GM18507 (cell line): ENCODE measurements at regions not wholly inside any gene's neighbourhood (a gene's known extent, or its start where the extent isn't known, plus 50 kb on each side); places are given as distances from the start of the nearest gene placed in this dataset.

Source experiments
- DNase-seq: peaks from one replicate; pipeline ENCODE4 v3.0.0; 2011; ENCODE audit warnings: low read depth; ENCODE audit not compliant: insufficient read length; ENCODE audit errors: extremely low spot score
- FAIRE-seq: peaks from 2 replicates; lab custom pipeline; 2011; peaks lifted over from hg19 to GRCh38; lab: Jason Lieb, UNC

GRCh38 chrX:14228611-14229010 is 198.9 kb upstream of the GEMIN8 start:
- FAIRE-seq (no peak), DNase-seq (no peak)

GRCh38 chrX:14220386-14220944 is 190.8 kb upstream of the GEMIN8 start:
- FAIRE-seq (no peak), DNase-seq (no peak)

- FAIRE-seq (no peak), DNase-seq (no peak)
These were observed 179.3 kb upstream of the GEMIN8 start for GRCh38 chrX:14209034-14209433.

- DNase-seq (no peak), FAIRE-seq (no peak)
These were observed 165.0 kb upstream of the GEMIN8 start for GRCh38 chrX:14194711-14195110.

GRCh38 chrX:14193547-14193946 is 163.9 kb upstream of the GEMIN8 start:
- no peak for FAIRE-seq
- no peak for DNase-seq

- DNase-seq (no peak), FAIRE-seq (no peak)
These were observed 144.2 kb upstream of the GEMIN8 start for GRCh38 chrX:14173873-14174272.

- FAIRE-seq (no peak), DNase-seq (no peak)
These were observed 135.1 kb upstream of the GEMIN8 start for GRCh38 chrX:14164828-14165227.

GRCh38 chrX:14125462-14125861 is 95.8 kb upstream of the GEMIN8 start:
- DNase-seq = no peak

GRCh38 chrX:14124562-14124961 is 94.9 kb upstream of the GEMIN8 start:
- no peak for FAIRE-seq
- no peak for DNase-seq

More at GRCh38 chrX:14125462-14125861, 95.8 kb upstream of the GEMIN8 start:
- no peak for FAIRE-seq

GRCh38 chrX:14095702-14096101 is 66.0 kb upstream of the GEMIN8 start:
- FAIRE-seq = peak; percentile 90
- DNase-seq = peak; percentile 0

GRCh38 chrX:14094191-14094590 is 64.5 kb upstream of the GEMIN8 start:
- DNase-seq (no peak), FAIRE-seq (no peak)

GRCh38 chrX:14084466-14084865 is 54.8 kb upstream of the GEMIN8 start:
- FAIRE-seq (no peak), DNase-seq (no peak)

GRCh38 chrX:14083783-14084182 is 54.1 kb upstream of the GEMIN8 start:
- DNase-seq = no peak
- FAIRE-seq = no peak

GRCh38 chrX:14079891-14080430 is 50.3 kb upstream of the GEMIN8 start:
- no peak for DNase-seq
- no peak for FAIRE-seq
